H1 (cell line): ENCODE measurements at regions not wholly inside any gene's neighbourhood (a gene's known extent, or its start where the extent isn't known, plus 50 kb on each side); places are given as distances from the start of the nearest gene placed in this dataset.

Experiments used
- EP300 ChIP-seq, 2 experiments: IDR thresholded peaks; 1 replicate in 1 of 2; 2 replicates in 1 of 2; pipeline ENCODE4 v1.6.1; 2011 to 2012; ENCODE audit warnings: low read depth in 2 of 2, low read length in 2 of 2, mild to moderate bottlenecking in 2 of 2, borderline replicate concordance in 1 of 2, inconsistent platforms in 1 of 2, moderate library complexity in 1 of 2
- POLR2A ChIP-seq, 2 experiments: IDR thresholded peaks; 1 replicate in 1 of 2; 2 replicates in 1 of 2; pipeline ENCODE4 v1.6.1; 2011; ENCODE audit warnings: low read depth in 2 of 2, low read length in 2 of 2, mild to moderate bottlenecking in 2 of 2; ENCODE audit errors: control extremely low read depth in 1 of 2
- POLR2AphosphoS5 ChIP-seq: IDR thresholded peaks from 2 replicates; pipeline ENCODE4 v1.6.1; 2011; ENCODE audit warnings: low read depth, low read length
- RAD21 ChIP-seq, 2 experiments: IDR thresholded peaks in 1 of 2; conservative IDR thresholded peaks in 1 of 2; 2 replicates each; pipeline ENCODE4 v1.6.1; 2011; ENCODE audit warnings: low read depth in 2 of 2, low read length in 2 of 2, improper control_type of control experiment in 1 of 2, inconsistent platforms in 1 of 2, mild to moderate bottlenecking in 1 of 2, moderate library complexity in 1 of 2
- RFX5 ChIP-seq: IDR thresholded peaks from 2 replicates; pipeline ENCODE4 v1.6.1; 2011; ENCODE audit warnings: low read depth, low read length, improper control_type of control experiment, borderline replicate concordance
- RNF2 ChIP-seq: fragments of 200-900, 300-1000 bp; sonication (generic); IDR thresholded peaks from 2 replicates; pipeline ENCODE4 v1.7.1; 2016; ENCODE audit warnings: borderline replicate concordance, low read depth, mild to moderate bottlenecking, antibody characterized with exemption, low read length; ENCODE audit not compliant: poor library complexity, severe bottlenecking; ENCODE audit errors: missing control alignments
- RXRA ChIP-seq: IDR thresholded peaks from 2 replicates; pipeline ENCODE4 v1.6.1; 2011; ENCODE audit warnings: low read depth, mild to moderate bottlenecking, low read length, moderate library complexity; ENCODE audit not compliant: insufficient read depth
- TEAD4 ChIP-seq: IDR thresholded peaks from 2 replicates; pipeline ENCODE4 v1.6.1; 2012; ENCODE audit warnings: low read depth, low read length, inconsistent platforms, mixed read lengths
- TF ChIP-seq, protein P1 (sequence below), 3 experiments: IDR thresholded peaks; 1 replicate in 2 of 3; 2 replicates in 1 of 3; pipeline versions ENCODE4 v1.5.1 to v1.6.1; 2011; ENCODE audit warnings: low read length in 3 of 3, mild to moderate bottlenecking in 3 of 3, inconsistent platforms in 2 of 3, low read depth in 1 of 3, moderate library complexity in 1 of 3; ENCODE audit not compliant: insufficient read depth in 1 of 3; ENCODE audit errors: control extremely low read depth in 1 of 3

DNA sequence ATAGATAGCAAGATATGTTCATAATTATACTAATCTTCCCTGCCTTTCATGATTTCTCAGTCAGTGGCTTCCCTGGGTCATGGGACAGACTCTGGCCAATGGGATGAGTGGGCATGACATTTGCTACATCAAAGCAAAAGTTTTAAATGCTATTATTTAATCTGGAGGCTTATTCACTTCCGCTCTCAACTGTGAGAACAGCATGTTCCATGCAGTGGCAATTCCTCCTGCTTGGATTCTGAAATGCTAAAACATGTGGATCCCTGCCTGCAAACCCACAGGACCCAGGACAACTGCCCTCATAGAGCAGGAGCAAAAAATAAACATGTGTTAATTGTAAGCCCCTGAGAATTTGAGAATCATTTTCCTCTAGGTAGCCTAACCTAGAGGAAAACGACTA is 1412.4 kb upstream of the CELF2 start:
- TF ChIP-seq POLR2A (IDR thresholded peaks at IDR 0.05; ENCODE audit: control extremely low read depth in 1 of 2, low read depth in 2 of 2, low read length in 2 of 2) (no peak), RXRA (no peak), EP300 (IDR thresholded peaks at IDR 0.05; ENCODE audit: borderline replicate concordance in 1 of 2, low read depth in 2 of 2, low read length in 2 of 2) (no peak), POLR2AphosphoS5 (no peak), RFX5 (no peak), RAD21 (IDR thresholded peaks at IDR 0.05 in 1 of 2, conservative IDR thresholded peaks at IDR 0.05 in 1 of 2; ENCODE audit: low read depth in 2 of 2, low read length in 2 of 2) (no peak), RNF2 (no peak), TEAD4 (no peak)
- TF ChIP-seq, protein P1, sequence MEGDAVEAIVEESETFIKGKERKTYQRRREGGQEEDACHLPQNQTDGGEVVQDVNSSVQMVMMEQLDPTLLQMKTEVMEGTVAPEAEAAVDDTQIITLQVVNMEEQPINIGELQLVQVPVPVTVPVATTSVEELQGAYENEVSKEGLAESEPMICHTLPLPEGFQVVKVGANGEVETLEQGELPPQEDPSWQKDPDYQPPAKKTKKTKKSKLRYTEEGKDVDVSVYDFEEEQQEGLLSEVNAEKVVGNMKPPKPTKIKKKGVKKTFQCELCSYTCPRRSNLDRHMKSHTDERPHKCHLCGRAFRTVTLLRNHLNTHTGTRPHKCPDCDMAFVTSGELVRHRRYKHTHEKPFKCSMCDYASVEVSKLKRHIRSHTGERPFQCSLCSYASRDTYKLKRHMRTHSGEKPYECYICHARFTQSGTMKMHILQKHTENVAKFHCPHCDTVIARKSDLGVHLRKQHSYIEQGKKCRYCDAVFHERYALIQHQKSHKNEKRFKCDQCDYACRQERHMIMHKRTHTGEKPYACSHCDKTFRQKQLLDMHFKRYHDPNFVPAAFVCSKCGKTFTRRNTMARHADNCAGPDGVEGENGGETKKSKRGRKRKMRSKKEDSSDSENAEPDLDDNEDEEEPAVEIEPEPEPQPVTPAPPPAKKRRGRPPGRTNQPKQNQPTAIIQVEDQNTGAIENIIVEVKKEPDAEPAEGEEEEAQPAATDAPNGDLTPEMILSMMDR (IDR thresholded peaks at IDR 0.05; ENCODE audit: control extremely low read depth in 1 of 3, insufficient read depth in 1 of 3, low read depth in 1 of 3, low read length in 3 of 3): no peak
